SK-N-SH (cell line): ENCODE measurements at regions not wholly inside any gene's neighbourhood (a gene's known extent, or its start where the extent isn't known, plus 50 kb on each side); places are given as distances from the start of the nearest gene placed in this dataset.

Source experiments
- CTCF ChIA-PET: fragments of 300-600, 350-600 bp; formaldehyde crosslinking; extraction: SDS; loops from one replicate; lab custom pipeline; 2021; lab: Yijun Ruan, JAX
- POLR2A ChIA-PET: fragments of 350-600 bp; sonication (Branson Sonifier 250); formaldehyde crosslinking; extraction: SDS; loops from one replicate; lab custom pipeline; 2020; ENCODE audit warnings: antibody characterized with exemption, inconsistent platforms; lab: Yijun Ruan, JAX
- DNase-seq: peaks from one replicate; pipeline ENCODE4 v3.0.0; 2012
- H2AFZ ChIP-seq: fragments of 200-600 bp; sonication (generic); 2 replicates; pipeline ENCODE4 v1.8.1; 2016; ENCODE audit warnings: antibody characterized with exemption, mild to moderate bottlenecking, low read depth
- H3F3A ChIP-seq: fragments of 200-600 bp; sonication (generic); replicated peaks from 2 replicates; pipeline ENCODE3; 2016; ENCODE audit warnings: antibody characterized with exemption, mild to moderate bottlenecking; ENCODE audit not compliant: insufficient read depth
- H3K27ac ChIP-seq, 2 experiments: fragments of 200-500 bp in 1 of 2; fragments of 200-600 bp in 1 of 2; sonication (Bioruptor generic) in 1 of 2; sonication (generic), shearing (Covaris generic) in 1 of 2; 2 replicates each; pipeline versions ENCODE4 v1.5.1 to v1.6.1; 2014 to 2016; ENCODE audit warnings: low read depth in 2 of 2, inconsistent platforms in 1 of 2, low read length in 1 of 2, mild to moderate bottlenecking in 1 of 2, mixed read lengths in 1 of 2
- H3K27me3 ChIP-seq: fragments of 200-600 bp; sonication (generic), shearing (Covaris generic); 2 replicates; pipeline ENCODE4 v1.6.1; 2016; ENCODE audit warnings: mixed run types; ENCODE audit not compliant: insufficient read depth
- H3K36me3 ChIP-seq, 2 experiments: fragments of 200-500 bp in 1 of 2; fragments of 200-600 bp in 1 of 2; sonication (Bioruptor generic) in 1 of 2; sonication (generic) in 1 of 2; replicated peaks in 1 of 2; 2 replicates each; pipeline versions ENCODE3 to v1.5.1; 2014 to 2016; ENCODE audit warnings: low read length in 1 of 2, mild to moderate bottlenecking in 1 of 2; ENCODE audit not compliant: insufficient read depth in 2 of 2, control insufficient read depth in 1 of 2
- H3K4me1 ChIP-seq, 2 experiments: fragments of 200-500 bp in 1 of 2; fragments of 200-600 bp in 1 of 2; sonication (Bioruptor generic) in 1 of 2; sonication (generic), shearing (Covaris generic) in 1 of 2; 2 replicates each; pipeline versions ENCODE4 v1.5.1 to v1.6.1; 2014 to 2016; ENCODE audit warnings: low read depth in 1 of 2, low read length in 1 of 2, mixed run types in 1 of 2; ENCODE audit not compliant: insufficient read depth in 2 of 2, control insufficient read depth in 1 of 2
- H3K4me2 ChIP-seq: fragments of 200-600 bp; sonication (generic), shearing (Covaris generic); 2 replicates; pipeline ENCODE4 v1.6.1; 2017; ENCODE audit warnings: mixed run types
- H3K4me3 ChIP-seq, 2 experiments: fragments of 200-500 bp in 1 of 2; fragments of 200-600 bp in 1 of 2; sonication (Bioruptor generic) in 1 of 2; sonication (generic), shearing (Covaris generic) in 1 of 2; 2 replicates each; pipeline versions ENCODE4 v1.5.1 to v1.8.1; 2014 to 2016; ENCODE audit warnings: low read depth in 2 of 2, inconsistent platforms in 1 of 2, low read length in 1 of 2, mild to moderate bottlenecking in 1 of 2, mixed read lengths in 1 of 2, moderate library complexity in 1 of 2
- H3K79me2 ChIP-seq: fragments of 200-600 bp; sonication (generic); 2 replicates; pipeline ENCODE4 v1.8.1; 2017; ENCODE audit warnings: mild to moderate bottlenecking; ENCODE audit not compliant: insufficient read depth
- H3K9ac ChIP-seq: fragments of 200-600 bp; sonication (generic); 2 replicates; pipeline ENCODE4 v1.6.1; 2017; ENCODE audit warnings: mixed run types
- H3K9me2 ChIP-seq: fragments of 200-600 bp; sonication (generic); 2 replicates; pipeline ENCODE4 v1.6.1; 2017; ENCODE audit warnings: mixed run types
- H3K9me3 ChIP-seq: fragments of 200-600 bp; sonication (generic); 2 replicates; pipeline ENCODE4 v1.6.1; 2017; ENCODE audit warnings: mixed run types, mild to moderate bottlenecking, moderate library complexity
- H4K20me1 ChIP-seq: fragments of 200-600 bp; sonication (generic); 2 replicates; pipeline ENCODE4 v1.6.1; 2017; ENCODE audit warnings: mild to moderate bottlenecking, mixed run types; ENCODE audit not compliant: insufficient read depth
- CHD2 ChIP-seq: fragments of 150-350 bp; IDR thresholded peaks from 2 replicates; pipeline ENCODE4 v1.6.1; 2018; ENCODE audit warnings: low read length; ENCODE audit not compliant: partially characterized antibody
- FOSL2 ChIP-seq: IDR thresholded peaks from 2 replicates; pipeline ENCODE4 v1.4.0; 2012; ENCODE audit warnings: low read depth, mild to moderate bottlenecking, moderate library complexity, borderline replicate concordance
- FOXJ3 ChIP-seq: sonication (generic); formaldehyde crosslinking; IDR thresholded peaks from 2 replicates; pipeline ENCODE4 v1.5.1; 2020; ENCODE audit warnings: mild to moderate bottlenecking, missing genetic modification reagents
- GATA2 ChIP-seq: sonication (generic); formaldehyde crosslinking; IDR thresholded peaks from 2 replicates; pipeline ENCODE4 v1.5.0; 2020; ENCODE audit warnings: mild to moderate bottlenecking, missing genetic modification reagents
- POLR2AphosphoS5 ChIP-seq: IDR thresholded peaks from 2 replicates; pipeline ENCODE4 v1.6.1; 2012; ENCODE audit warnings: low read depth, low read length
- RAD21 ChIP-seq: IDR thresholded peaks from 2 replicates; pipeline ENCODE4 v1.6.1; 2012; ENCODE audit warnings: mild to moderate bottlenecking, low read length
- RFX5 ChIP-seq: IDR thresholded peaks from 2 replicates; pipeline ENCODE4 v1.6.1; 2012; ENCODE audit warnings: mild to moderate bottlenecking, improper control_type of control experiment, low read length
- SIN3A ChIP-seq: IDR thresholded peaks from 2 replicates; pipeline ENCODE4 v1.6.1; 2012; ENCODE audit warnings: low read depth, mild to moderate bottlenecking, low read length, moderate library complexity, borderline replicate concordance
- TAF1 ChIP-seq: IDR thresholded peaks from 2 replicates; pipeline ENCODE4 v1.6.1; 2012; ENCODE audit warnings: low read depth, mild to moderate bottlenecking, low read length, moderate library complexity, borderline replicate concordance
- TCF12 ChIP-seq: IDR thresholded peaks from 2 replicates; pipeline ENCODE4 v1.4.0; 2012
- WGBS: methylation state at CpG from one replicate; pipeline ENCODE4 v1.1.6; 2017; ENCODE audit warnings: low lambda C conversion rate; 5-methylcytosine and 5-hydroxymethylcytosine counted together
- TF ChIP-seq, protein P1 (sequence below): IDR thresholded peaks from 2 replicates; pipeline ENCODE4 v1.4.0; 2012; ENCODE audit warnings: low read depth, borderline replicate concordance
- TF ChIP-seq, protein P2 (sequence below): IDR thresholded peaks from 2 replicates; pipeline ENCODE4 v1.4.0; 2012; ENCODE audit warnings: low read depth
- TF ChIP-seq, protein P3 (sequence below): fragments of 150-350 bp; IDR thresholded peaks from 2 replicates; pipeline ENCODE4 v1.6.1; 2016; ENCODE audit warnings: mild to moderate bottlenecking, low read depth, low read length

DNA sequence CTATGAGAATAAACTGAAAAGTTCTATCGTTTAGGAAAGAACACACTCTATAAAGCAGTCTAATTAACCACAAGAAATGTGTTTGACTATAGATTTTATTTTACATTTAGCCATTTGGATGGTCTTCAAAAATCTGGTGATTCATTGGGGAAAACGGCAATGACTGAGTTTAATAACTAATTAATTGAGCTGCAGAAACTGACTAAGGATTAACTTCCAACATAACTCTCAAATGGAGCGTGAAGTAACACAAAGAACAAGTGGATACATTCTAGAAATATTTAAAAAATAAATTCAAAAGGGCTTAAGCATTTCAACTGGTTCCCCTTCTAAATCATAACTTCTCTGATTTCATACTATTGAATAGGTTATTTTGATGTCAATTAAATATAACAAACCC, 1582.4 kb downstream of the PCDH18 start:
- CTCF ChIA-PET: no interaction called here
- no peaks in the 10 kb centered on the region for H3K36me3 ChIP-seq
- H3K4me2 ChIP-seq: no peak overlapping the region
- no peak overlapping the region for H2AFZ ChIP-seq
- no peaks in the 10 kb centered on the region for H3F3A ChIP-seq
- WGBS: 26% methylated on average over 3 of the region's 3 CpGs
- H3K9ac ChIP-seq: no peak overlapping the region
- H3K9me2 ChIP-seq: no peaks in the 10 kb centered on the region
- POLR2A ChIA-PET: no interaction called here
- H3K4me1 ChIP-seq: no peaks in the 10 kb centered on the region
- no peaks in the 10 kb centered on the region for H4K20me1 ChIP-seq
- no peaks in the 10 kb centered on the region; the same call in 1 of the 2 replicates for H3K9me3 ChIP-seq
- no peaks in the 10 kb centered on the region for H3K79me2 ChIP-seq
- H3K4me3 ChIP-seq: no peak overlapping the region
- H3K27me3 ChIP-seq: no peaks in the 10 kb centered on the region
- H3K27ac ChIP-seq: no peak overlapping the region
- DNase-seq: no peak
- TF ChIP-seq TCF12 (no peak), FOSL2 (no peak)

DNA sequence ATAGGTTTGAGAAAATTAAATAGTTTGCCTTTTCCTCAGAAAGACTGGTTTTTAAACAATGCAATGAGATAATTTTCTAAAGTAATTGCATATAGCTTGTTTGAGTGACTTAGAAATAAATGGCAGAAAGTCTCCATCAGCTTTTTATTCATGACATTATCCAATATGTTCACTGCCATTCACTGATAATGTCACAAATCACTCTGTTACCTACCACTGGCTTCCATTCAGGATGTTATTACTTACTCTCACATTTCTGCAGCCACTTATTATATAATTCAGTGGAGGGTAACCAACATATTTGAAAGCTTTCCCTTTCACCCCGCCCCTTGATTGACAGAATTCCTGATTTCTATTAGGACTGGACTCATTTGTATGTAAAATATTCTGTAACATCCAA, 1583.5 kb downstream of the PCDH18 start:
- POLR2A ChIA-PET: no interaction called here
- TF ChIP-seq FOXJ3 (CRISPR knock-in tag): no peak
- TF ChIP-seq RAD21: no peak
- TF ChIP-seq POLR2AphosphoS5: no peak
- TF ChIP-seq, protein P1, sequence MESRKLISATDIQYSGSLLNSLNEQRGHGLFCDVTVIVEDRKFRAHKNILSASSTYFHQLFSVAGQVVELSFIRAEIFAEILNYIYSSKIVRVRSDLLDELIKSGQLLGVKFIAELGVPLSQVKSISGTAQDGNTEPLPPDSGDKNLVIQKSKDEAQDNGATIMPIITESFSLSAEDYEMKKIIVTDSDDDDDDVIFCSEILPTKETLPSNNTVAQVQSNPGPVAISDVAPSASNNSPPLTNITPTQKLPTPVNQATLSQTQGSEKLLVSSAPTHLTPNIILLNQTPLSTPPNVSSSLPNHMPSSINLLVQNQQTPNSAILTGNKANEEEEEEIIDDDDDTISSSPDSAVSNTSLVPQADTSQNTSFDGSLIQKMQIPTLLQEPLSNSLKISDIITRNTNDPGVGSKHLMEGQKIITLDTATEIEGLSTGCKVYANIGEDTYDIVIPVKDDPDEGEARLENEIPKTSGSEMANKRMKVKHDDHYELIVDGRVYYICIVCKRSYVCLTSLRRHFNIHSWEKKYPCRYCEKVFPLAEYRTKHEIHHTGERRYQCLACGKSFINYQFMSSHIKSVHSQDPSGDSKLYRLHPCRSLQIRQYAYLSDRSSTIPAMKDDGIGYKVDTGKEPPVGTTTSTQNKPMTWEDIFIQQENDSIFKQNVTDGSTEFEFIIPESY: no peak
- TF ChIP-seq SIN3A: no peak
- no peak for TF ChIP-seq TAF1
- TF ChIP-seq, protein P2, sequence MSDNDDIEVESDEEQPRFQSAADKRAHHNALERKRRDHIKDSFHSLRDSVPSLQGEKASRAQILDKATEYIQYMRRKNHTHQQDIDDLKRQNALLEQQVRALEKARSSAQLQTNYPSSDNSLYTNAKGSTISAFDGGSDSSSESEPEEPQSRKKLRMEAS: no peak
- TF ChIP-seq, protein P3, sequence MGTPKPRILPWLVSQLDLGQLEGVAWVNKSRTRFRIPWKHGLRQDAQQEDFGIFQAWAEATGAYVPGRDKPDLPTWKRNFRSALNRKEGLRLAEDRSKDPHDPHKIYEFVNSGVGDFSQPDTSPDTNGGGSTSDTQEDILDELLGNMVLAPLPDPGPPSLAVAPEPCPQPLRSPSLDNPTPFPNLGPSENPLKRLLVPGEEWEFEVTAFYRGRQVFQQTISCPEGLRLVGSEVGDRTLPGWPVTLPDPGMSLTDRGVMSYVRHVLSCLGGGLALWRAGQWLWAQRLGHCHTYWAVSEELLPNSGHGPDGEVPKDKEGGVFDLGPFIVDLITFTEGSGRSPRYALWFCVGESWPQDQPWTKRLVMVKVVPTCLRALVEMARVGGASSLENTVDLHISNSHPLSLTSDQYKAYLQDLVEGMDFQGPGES: no peak
- no peak for TF ChIP-seq CHD2
- no peak for TF ChIP-seq RFX5
- TF ChIP-seq GATA2 (CRISPR knock-in tag): no peak
- TF ChIP-seq, all 33 proteins: peak for 0
- Histone ChIP-seq H3K4me3 (no peak overlapping the region), H3F3A (no peaks in the 10 kb centered on the region), H4K20me1 (no peaks in the 10 kb centered on the region), H3K79me2 (no peaks in the 10 kb centered on the region), H3K9me2 (no peaks in the 10 kb centered on the region), H3K36me3 (no peaks in the 10 kb centered on the region), H3K27me3 (no peaks in the 10 kb centered on the region), H3K27ac (no peak overlapping the region), H3K4me1 (no peaks in the 10 kb centered on the region), H3K9ac (no peak overlapping the region), H3K9me3 (no peaks in the 10 kb centered on the region; the same call in 1 of the 2 replicates), H2AFZ (no peak overlapping the region), H3K4me2 (no peak overlapping the region)
- DNase-seq: no peak
- 15% methylated on average over 1 of the region's 1 CpG for WGBS
- CTCF ChIA-PET: no interaction called here
